Psoas muscle (tissue), 7 donors: ENCODE measurements at regions not wholly inside any gene's neighbourhood (a gene's known extent, or its start where the extent isn't known, plus 50 kb on each side); places are given as distances from the start of the nearest gene placed in this dataset.

Source experiments
- ATAC-seq, 4 donors: fragments of 200-7000 bp; cut with Tn5 transposase; one replicate each; pipeline ENCODE4 v1.9.1; 2020; ENCODE audit warnings: moderate library complexity in 3 of 4, mild to moderate bottlenecking in 2 of 4
- DNase-seq, 2 donors: peaks; one replicate each; pipeline ENCODE4 v3.0.0-alpha.2; 2020
- H3K27ac ChIP-seq: fragments of 200-600 bp; one replicate; pipeline ENCODE4 v1.8.0; 2022
- H3K27me3 ChIP-seq, 3 donors: fragments of 200-600 bp in 1 of 3; one replicate each; pipeline versions ENCODE4 v1.6.1 to v1.8.0; 2013 to 2022; ENCODE audit warnings: low read length in 2 of 3, mild to moderate bottlenecking in 2 of 3, moderate library complexity in 1 of 3; ENCODE audit not compliant: insufficient read depth in 3 of 3
- H3K36me3 ChIP-seq, 2 donors: fragments of 200-600 bp in 1 of 2; one replicate each; pipeline versions ENCODE4 v1.6.1 to v1.8.0; 2013 to 2022; ENCODE audit warnings: low read depth in 1 of 2, mild to moderate bottlenecking in 1 of 2, moderate library complexity in 1 of 2; ENCODE audit not compliant: insufficient read depth in 1 of 2
- H3K4me1 ChIP-seq: fragments of 200-600 bp; one replicate; pipeline ENCODE4 v1.8.0; 2022
- H3K4me3 ChIP-seq: fragments of 200-600 bp; one replicate; pipeline ENCODE4 v1.8.0; 2022; ENCODE audit warnings: mild to moderate bottlenecking
- H3K9me3 ChIP-seq: fragments of 200-600 bp; one replicate; pipeline ENCODE4 v1.8.0; 2022
- CTCF ChIP-seq: fragments of 200-600 bp; IDR thresholded peaks from one replicate; pipeline ENCODE4 v1.8.0; 2022; ENCODE audit warnings: antibody characterized with exemption
- WGBS, 3 donors: extraction: QIAGEN DNeasy Blood & Tissue Kit; methylation state at CpG; one replicate each; pipeline versions ENCODE4 v1.1.6 to v1.1.7; 2013; 5-methylcytosine and 5-hydroxymethylcytosine counted together
- intact Hi-C, 2 donors: fragments of 100-400 bp; cut with DNase I; formaldehyde crosslinking; loops; one replicate each; pipeline versions ENCODE4 v1.11.0 to v1.14.2; 2022
- donor health status: healthy with polysubstance abuse.
- donor health status: DM: no; HTN: no; CAD: no; lungs with moderate emphysema.
- donor health status: Bipolar disorder and iron deficiency.
- donor health status: healthy.
- donor health status: DM: yes; HTN: yes; CAD: no.
- donor health status: DM: no; HTN: no; CAD: no.
- donor health status: DM: yes; HTN: yes; CAD: no.

- DNase-seq (no peak), ATAC-seq (no peak)
These were observed 360.8 kb downstream of the AEBP2 start for GRCh38 chr12:19799895-19800602.

GRCh38 chr12:19800884-19801283 is 361.6 kb downstream of the AEBP2 start:
- intact Hi-C loops: no loop called here
- H3K27ac ChIP-seq: no peak overlapping the region
- no peaks in the 10 kb centered on the region for H3K36me3 ChIP-seq
- H3K4me3 ChIP-seq: no peak overlapping the region
- H3K27me3 ChIP-seq: peaks cover 0 to 2% (median 0%) of the 10 kb centered on the region in 3 donors
- H3K4me1 ChIP-seq: no peaks in the 10 kb centered on the region
- DNase-seq (no peak), ATAC-seq (no peak)
- WGBS, 3 donors: 39 to 48% (median 40%) methylated on average over 4 of the region's 4 CpGs
- no peaks in the 10 kb centered on the region for H3K9me3 ChIP-seq
- no peak for TF ChIP-seq CTCF

More at GRCh38 chr12:19799895-19800602, 360.8 kb downstream of the AEBP2 start:
- no peaks in the 10 kb centered on the region for H3K9me3 ChIP-seq
- H3K4me1 ChIP-seq: no peaks in the 10 kb centered on the region
- peaks cover 0 to 2% (median 0%) of the 10 kb centered on the region in 3 donors for H3K27me3 ChIP-seq
- WGBS, 3 donors: 66 to 77% (median 67%) methylated on average over 5 of the region's 5 CpGs
- intact Hi-C loops: no loop called here
- TF ChIP-seq CTCF: no peak
- no peak overlapping the region for H3K4me3 ChIP-seq
- H3K36me3 ChIP-seq: no peaks in the 10 kb centered on the region
- no peak overlapping the region for H3K27ac ChIP-seq

- no peak for ATAC-seq
- H3K36me3 ChIP-seq: no peaks in the 10 kb centered on the region
- intact Hi-C loops: no loop called here
These were observed 362.6 kb downstream of the AEBP2 start for GRCh38 chr12:19801941-19802340.

GRCh38 chr12:19802915-19803314 is 363.6 kb downstream of the AEBP2 start:
- no peaks in the 10 kb centered on the region for H3K9me3 ChIP-seq
- H3K4me1 ChIP-seq: no peaks in the 10 kb centered on the region
- H3K27ac ChIP-seq: no peak overlapping the region
- DNase-seq: no peak
- no peaks in the 10 kb centered on the region for H3K36me3 ChIP-seq
- H3K27me3 ChIP-seq: peaks cover 0 to 2% (median 0%) of the 10 kb centered on the region in 3 donors
- no peak overlapping the region for H3K4me3 ChIP-seq
- TF ChIP-seq CTCF: no peak
- intact Hi-C loops: no loop called here
- WGBS, 3 donors: 90 to 100% (median 93%) methylated on average over 2 of the region's 2 CpGs
- ATAC-seq: no peak

More at GRCh38 chr12:19801941-19802340, 362.6 kb downstream of the AEBP2 start:
- TF ChIP-seq CTCF: no peak
- Histone ChIP-seq H3K27me3 (peaks cover 0 to 2% (median 0%) of the 10 kb centered on the region in 3 donors), H3K9me3 (no peaks in the 10 kb centered on the region), H3K27ac (no peak overlapping the region), H3K4me3 (no peak overlapping the region), H3K4me1 (no peaks in the 10 kb centered on the region)
- 79 to 92% (median 90%) methylated on average over 4 of the region's 4 CpGs for WGBS, 3 donors
- no peak for DNase-seq

- Histone ChIP-seq H3K4me3 (no peak overlapping the region), H3K27me3 (peaks cover 0 to 2% (median 0%) of the 10 kb centered on the region in 3 donors), H3K36me3 (no peaks in the 10 kb centered on the region), H3K4me1 (no peaks in the 10 kb centered on the region), H3K27ac (no peak overlapping the region), H3K9me3 (no peaks in the 10 kb centered on the region)
- DNase-seq (no peak), ATAC-seq (no peak)
- WGBS, 3 donors: 75 to 84% (median 76%) methylated on average over 1 of the region's 1 CpG
- TF ChIP-seq CTCF: no peak
- intact Hi-C loops: no loop called here
These were observed 365.4 kb downstream of the AEBP2 start for GRCh38 chr12:19804737-19805136.
